HEK293 (cell line): ENCODE measurements at regions not wholly inside any gene's neighbourhood (a gene's known extent, or its start where the extent isn't known, plus 50 kb on each side); places are given as distances from the start of the nearest gene placed in this dataset.

Experiments used
- CTCF ChIA-PET: fragments of 350-600 bp; formaldehyde crosslinking; extraction: SDS; loops from one replicate; lab custom pipeline; 2021; ENCODE audit warnings: antibody characterized with exemption; lab: Yijun Ruan, JAX
- POLR2A ChIA-PET: fragments of 300-600 bp; formaldehyde crosslinking; extraction: SDS; loops from one replicate; lab custom pipeline; 2020; ENCODE audit warnings: antibody characterized with exemption, inconsistent platforms; lab: Yijun Ruan, JAX
- H3K27ac ChIP-seq: fragments of 200-500 bp; sonication (Bioruptor generic); 2 replicates; pipeline ENCODE4 v1.5.1; 2014; ENCODE audit warnings: low read depth, low read length, control low read depth, inconsistent platforms; ENCODE audit errors: extremely low read depth
- H3K36me3 ChIP-seq, 2 experiments: fragments of 200-500 bp in 1 of 2; sonication (Bioruptor generic) in 1 of 2; 1 replicate in 1 of 2; 2 replicates in 1 of 2; pipeline ENCODE4 v1.5.1; 2014 to 2017; ENCODE audit warnings: inconsistent platforms in 2 of 2, low read length in 2 of 2; ENCODE audit not compliant: control insufficient read depth in 2 of 2, insufficient read depth in 1 of 2
- H3K4me1 ChIP-seq: fragments of 200-500 bp; sonication (Bioruptor generic); 2 replicates; pipeline ENCODE4 v1.5.1; 2014; ENCODE audit warnings: mild to moderate bottlenecking, low read length, inconsistent platforms; ENCODE audit not compliant: control insufficient read depth, insufficient read depth
- H3K4me3 ChIP-seq: 2 replicates; pipeline ENCODE4 v1.5.1; 2011; ENCODE audit warnings: low read depth, mild to moderate bottlenecking, control low read depth, low read length, moderate library complexity
- H3K9me3 ChIP-seq: fragments of 200-500 bp; sonication (Bioruptor generic); 2 replicates; pipeline ENCODE4 v1.5.1; 2014; ENCODE audit warnings: low read depth, low read length, inconsistent platforms; ENCODE audit not compliant: control insufficient read depth, insufficient read depth
- AEBP2 ChIP-seq: fragments of 450-650 bp; formaldehyde crosslinking; IDR thresholded peaks from 2 replicates; pipeline ENCODE4 v1.5.1; 2016; ENCODE audit warnings: missing biosample characterization, missing genetic modification characterization, borderline replicate concordance
- GFI1B ChIP-seq: fragments of 450-650 bp; formaldehyde crosslinking; IDR thresholded peaks from 2 replicates; pipeline ENCODE4 v1.5.1; 2016; ENCODE audit warnings: missing biosample characterization, missing genetic modification characterization
- GLIS1 ChIP-seq: fragments of 450-650 bp; formaldehyde crosslinking; IDR thresholded peaks from 2 replicates; pipeline ENCODE4 v1.5.1; 2016; ENCODE audit warnings: missing biosample characterization, missing genetic modification characterization
- KLF1 ChIP-seq: fragments of 450-650 bp; formaldehyde crosslinking; IDR thresholded peaks from 2 replicates; pipeline ENCODE4 v1.5.1; 2016; ENCODE audit warnings: missing biosample characterization, missing genetic modification characterization
- KLF10 ChIP-seq: fragments of 450-650 bp; IDR thresholded peaks from 2 replicates; pipeline ENCODE4 v1.5.1; 2018; ENCODE audit warnings: missing biosample characterization, mild to moderate bottlenecking, missing genetic modification characterization
- MZF1 ChIP-seq: fragments of 450-650 bp; formaldehyde crosslinking; IDR thresholded peaks from 2 replicates; pipeline ENCODE4 v1.5.1; 2017; ENCODE audit warnings: missing biosample characterization, missing genetic modification characterization, borderline replicate concordance
- PRDM1 ChIP-seq: fragments of 450-650 bp; formaldehyde crosslinking; IDR thresholded peaks from 2 replicates; pipeline ENCODE4; 2016; ENCODE audit warnings: missing biosample characterization, missing genetic modification characterization
- PRDM6 ChIP-seq: fragments of 450-650 bp; formaldehyde crosslinking; IDR thresholded peaks from 2 replicates; pipeline ENCODE4 v1.5.1; 2017; ENCODE audit warnings: missing biosample characterization, missing genetic modification characterization
- SP3 ChIP-seq: fragments of 450-650 bp; formaldehyde crosslinking; IDR thresholded peaks from 2 replicates; pipeline ENCODE4 v1.5.1; 2016; ENCODE audit warnings: missing biosample characterization, missing genetic modification characterization
- TRIM28 ChIP-seq: IDR thresholded peaks from 2 replicates; pipeline ENCODE4 v1.6.1; 2011; ENCODE audit warnings: low read length, control low read depth, borderline replicate concordance
- ZBTB17 ChIP-seq: fragments of 450-650 bp; formaldehyde crosslinking; IDR thresholded peaks from 2 replicates; pipeline ENCODE4 v1.5.1; 2016; ENCODE audit warnings: missing biosample characterization, missing genetic modification characterization
- ZBTB20 ChIP-seq: fragments of 450-650 bp; formaldehyde crosslinking; IDR thresholded peaks from 2 replicates; pipeline ENCODE4 v1.5.1; 2016; ENCODE audit warnings: missing biosample characterization, missing genetic modification characterization
- ZBTB21 ChIP-seq: fragments of 450-650 bp; formaldehyde crosslinking; IDR thresholded peaks from 2 replicates; pipeline ENCODE4 v1.5.1; 2017; ENCODE audit warnings: missing biosample characterization, missing genetic modification characterization
- ZEB2 ChIP-seq: fragments of 450-650 bp; formaldehyde crosslinking; IDR thresholded peaks from 2 replicates; pipeline ENCODE4 v1.5.1; 2016; ENCODE audit warnings: missing biosample characterization, missing genetic modification characterization
- ZFP3 ChIP-seq: fragments of 450-650 bp; formaldehyde crosslinking; IDR thresholded peaks from 2 replicates; pipeline ENCODE4 v1.5.1; 2016; ENCODE audit warnings: low read depth, missing biosample characterization, missing genetic modification characterization
- ZFP41 ChIP-seq: fragments of 450-650 bp; formaldehyde crosslinking; IDR thresholded peaks from 2 replicates; pipeline ENCODE4 v1.5.1; 2016; ENCODE audit warnings: missing biosample characterization, missing genetic modification characterization, borderline replicate concordance
- ZFP69B ChIP-seq: fragments of 450-650 bp; formaldehyde crosslinking; IDR thresholded peaks from 2 replicates; pipeline ENCODE4 v1.5.1; 2016; ENCODE audit warnings: missing biosample characterization, missing genetic modification characterization
- ZIC2 ChIP-seq: fragments of 450-650 bp; formaldehyde crosslinking; IDR thresholded peaks from 2 replicates; pipeline ENCODE4 v1.5.1; 2016; ENCODE audit warnings: missing biosample characterization, missing genetic modification characterization
- ZNF174 ChIP-seq: fragments of 450-650 bp; formaldehyde crosslinking; IDR thresholded peaks from 2 replicates; pipeline ENCODE4 v1.5.0; 2017; ENCODE audit warnings: missing biosample characterization, mild to moderate bottlenecking, missing genetic modification characterization
- ZNF202 ChIP-seq: fragments of 450-650 bp; formaldehyde crosslinking; IDR thresholded peaks from 2 replicates; pipeline ENCODE4 v1.5.1; 2016; ENCODE audit warnings: missing biosample characterization, missing genetic modification characterization, borderline replicate concordance
- ZNF214 ChIP-seq: fragments of 450-650 bp; formaldehyde crosslinking; IDR thresholded peaks from 2 replicates; pipeline ENCODE4 v1.5.1; 2017; ENCODE audit warnings: missing biosample characterization, mild to moderate bottlenecking, missing genetic modification characterization, borderline replicate concordance
- ZNF221 ChIP-seq: fragments of 450-650 bp; formaldehyde crosslinking; IDR thresholded peaks from 2 replicates; pipeline ENCODE4 v1.5.1; 2017; ENCODE audit warnings: missing biosample characterization, missing genetic modification characterization, borderline replicate concordance
- ZNF398 ChIP-seq: fragments of 450-650 bp; formaldehyde crosslinking; IDR thresholded peaks from 2 replicates; pipeline ENCODE4 v1.5.1; 2017; ENCODE audit warnings: missing biosample characterization, missing genetic modification characterization
- ZNF510 ChIP-seq: fragments of 450-650 bp; formaldehyde crosslinking; IDR thresholded peaks from 2 replicates; pipeline ENCODE4 v1.5.1; 2018; ENCODE audit warnings: mild to moderate bottlenecking, missing genetic modification characterization, missing biosample characterization; ENCODE audit not compliant: insufficient replicate concordance
- ZNF585B ChIP-seq: fragments of 450-650 bp; formaldehyde crosslinking; IDR thresholded peaks from 2 replicates; pipeline ENCODE4 v1.5.1; 2016; ENCODE audit warnings: missing biosample characterization, missing genetic modification characterization
- ZNF596 ChIP-seq: fragments of 450-650 bp; IDR thresholded peaks from 2 replicates; pipeline ENCODE4 v1.5.0; 2018; ENCODE audit warnings: missing biosample characterization, mild to moderate bottlenecking, missing genetic modification characterization, moderate library complexity
- ZNF600 ChIP-seq: fragments of 450-650 bp; formaldehyde crosslinking; IDR thresholded peaks from 2 replicates; pipeline ENCODE4 v1.5.1; 2016; ENCODE audit warnings: missing biosample characterization, missing genetic modification characterization
- ZNF658 ChIP-seq: fragments of 450-650 bp; formaldehyde crosslinking; IDR thresholded peaks from 2 replicates; pipeline ENCODE4; 2016; ENCODE audit warnings: missing biosample characterization, missing genetic modification characterization
- ZNF830 ChIP-seq: fragments of 450-650 bp; IDR thresholded peaks from 2 replicates; pipeline ENCODE4 v1.5.0; 2018; ENCODE audit warnings: missing biosample characterization, missing genetic modification characterization, low read depth, mild to moderate bottlenecking, moderate library complexity
- ZNF843 ChIP-seq: fragments of 450-650 bp; formaldehyde crosslinking; IDR thresholded peaks from 2 replicates; pipeline ENCODE4 v1.5.1; 2016; ENCODE audit warnings: missing biosample characterization, missing genetic modification characterization
- ZXDB ChIP-seq: fragments of 450-650 bp; formaldehyde crosslinking; IDR thresholded peaks from 2 replicates; pipeline ENCODE4 v1.5.1; 2016; ENCODE audit warnings: missing biosample characterization, missing genetic modification characterization
- TF ChIP-seq, protein P1 (sequence below): fragments of 450-650 bp; formaldehyde crosslinking; IDR thresholded peaks from 2 replicates; pipeline ENCODE4 v1.5.1; 2017; ENCODE audit warnings: missing biosample characterization, missing genetic modification characterization

DNA sequence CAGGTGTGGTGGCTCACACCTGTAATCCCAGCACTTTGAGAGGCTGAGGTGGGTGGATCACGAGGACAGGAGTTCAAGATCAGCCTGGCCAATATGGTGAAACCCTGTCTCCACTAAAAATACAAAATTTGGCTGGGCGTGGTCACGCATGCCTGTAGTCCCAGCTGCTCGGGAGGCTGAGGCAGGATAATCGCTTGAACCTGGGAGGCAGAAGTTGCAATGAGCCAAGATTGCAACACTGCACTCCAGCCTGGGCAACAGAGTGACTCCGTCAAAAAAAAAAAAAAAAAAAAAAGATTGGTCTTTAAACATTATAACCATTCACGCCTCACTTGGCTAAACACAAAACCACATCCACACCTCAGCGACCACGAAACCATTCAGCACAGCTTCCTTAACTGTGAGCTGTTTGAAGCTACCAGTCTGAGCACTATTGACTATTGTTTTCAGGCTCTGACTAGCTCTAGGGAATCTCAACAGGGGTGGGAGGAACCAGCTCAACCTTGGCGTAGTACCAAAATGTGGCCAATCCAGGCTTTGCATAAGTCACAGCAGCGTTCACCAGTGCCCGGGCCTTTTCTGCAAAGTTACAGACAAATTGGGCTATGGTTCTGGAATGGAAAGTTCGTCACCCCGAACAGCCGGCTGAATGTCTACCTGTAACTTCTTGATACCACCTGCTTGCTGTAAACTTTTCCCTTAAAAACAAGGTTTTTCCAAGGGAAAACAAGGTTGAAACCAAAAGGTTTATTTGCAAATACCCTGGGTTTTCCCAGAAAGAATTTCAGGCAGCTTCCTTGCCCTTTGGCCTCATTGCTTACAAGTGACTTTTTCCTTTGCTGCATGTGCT lies 73.6 kb upstream of the DHX15 start:
- POLR2A ChIA-PET = interaction anchor here (0.7 kb wide), 1 partner anchor 14 kb away, joined by 4 read pairs; no protein-coding TSS in a partner anchor
- Histone ChIP-seq H3K36me3 (no peaks in the 10 kb centered on the region), H3K27ac (no peak overlapping the region), H3K4me1 (peaks cover 3% of the 10 kb centered on the region; the same call in 1 of the 2 replicates), H3K9me3 (no peaks in the 10 kb centered on the region), H3K4me3 (no peak overlapping the region)
- CTCF ChIA-PET = no interaction called here
- TF ChIP-seq ZNF600 (peak; percentile 28; the same call in 1 of the 2 replicates), ZXDB (tag by site-specific recombination) (no peak), ZNF202 (no peak), GFI1B (peak; percentile 54; the same call in 1 of the 2 replicates), ZNF398 (tag by site-specific recombination) (no peak), ZNF596 (tag by site-specific recombination) (no peak), PRDM1 (peak; percentile 38; the same call in 1 of the 2 replicates), ZFP69B (tag by site-specific recombination) (no peak), ZBTB20 (peak; percentile 49; the same call in 1 of the 2 replicates), ZFP41 (tag by site-specific recombination) (no peak), KLF10 (tag by site-specific recombination) (no peak), ZNF843 (tag by site-specific recombination) (no peak), ZNF830 (tag by site-specific recombination) (no peak), GLIS1 (no peak), ZNF174 (tag by site-specific recombination) (no peak), PRDM6 (tag by site-specific recombination) (no peak), KLF1 (tag by site-specific recombination) (no peak), ZEB2 (tag by site-specific recombination) (peak; percentile 28; the same call in 1 of the 2 replicates), ZBTB17 (0 out of 2 replicates have a peak, but pooled peaks have one; percentile 41), AEBP2 (tag by site-specific recombination) (no peak), ZBTB21 (tag by site-specific recombination) (no peak), ZNF658 (no peak), ZIC2 (tag by site-specific recombination) (peak; percentile 96), MZF1 (tag by site-specific recombination) (0 out of 2 replicates have a peak, but pooled peaks have one; percentile 34), SP3 (tag by site-specific recombination) (no peak), ZNF510 (tag by site-specific recombination) (no peak), ZFP3 (tag by site-specific recombination) (no peak), TRIM28 (no peak), ZNF585B (no peak), ZNF214 (no peak), ZNF221 (no peak)
- TF ChIP-seq, protein P1, sequence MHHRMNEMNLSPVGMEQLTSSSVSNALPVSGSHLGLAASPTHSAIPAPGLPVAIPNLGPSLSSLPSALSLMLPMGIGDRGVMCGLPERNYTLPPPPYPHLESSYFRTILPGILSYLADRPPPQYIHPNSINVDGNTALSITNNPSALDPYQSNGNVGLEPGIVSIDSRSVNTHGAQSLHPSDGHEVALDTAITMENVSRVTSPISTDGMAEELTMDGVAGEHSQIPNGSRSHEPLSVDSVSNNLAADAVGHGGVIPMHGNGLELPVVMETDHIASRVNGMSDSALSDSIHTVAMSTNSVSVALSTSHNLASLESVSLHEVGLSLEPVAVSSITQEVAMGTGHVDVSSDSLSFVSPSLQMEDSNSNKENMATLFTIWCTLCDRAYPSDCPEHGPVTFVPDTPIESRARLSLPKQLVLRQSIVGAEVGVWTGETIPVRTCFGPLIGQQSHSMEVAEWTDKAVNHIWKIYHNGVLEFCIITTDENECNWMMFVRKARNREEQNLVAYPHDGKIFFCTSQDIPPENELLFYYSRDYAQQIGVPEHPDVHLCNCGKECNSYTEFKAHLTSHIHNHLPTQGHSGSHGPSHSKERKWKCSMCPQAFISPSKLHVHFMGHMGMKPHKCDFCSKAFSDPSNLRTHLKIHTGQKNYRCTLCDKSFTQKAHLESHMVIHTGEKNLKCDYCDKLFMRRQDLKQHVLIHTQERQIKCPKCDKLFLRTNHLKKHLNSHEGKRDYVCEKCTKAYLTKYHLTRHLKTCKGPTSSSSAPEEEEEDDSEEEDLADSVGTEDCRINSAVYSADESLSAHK = no peak
